ENCODE measurements at regions not wholly inside any gene's neighbourhood (a gene's known extent, or its start where the extent isn't known, plus 50 kb on each side); places are given as distances from the start of the nearest gene placed in this dataset.

DNA sequence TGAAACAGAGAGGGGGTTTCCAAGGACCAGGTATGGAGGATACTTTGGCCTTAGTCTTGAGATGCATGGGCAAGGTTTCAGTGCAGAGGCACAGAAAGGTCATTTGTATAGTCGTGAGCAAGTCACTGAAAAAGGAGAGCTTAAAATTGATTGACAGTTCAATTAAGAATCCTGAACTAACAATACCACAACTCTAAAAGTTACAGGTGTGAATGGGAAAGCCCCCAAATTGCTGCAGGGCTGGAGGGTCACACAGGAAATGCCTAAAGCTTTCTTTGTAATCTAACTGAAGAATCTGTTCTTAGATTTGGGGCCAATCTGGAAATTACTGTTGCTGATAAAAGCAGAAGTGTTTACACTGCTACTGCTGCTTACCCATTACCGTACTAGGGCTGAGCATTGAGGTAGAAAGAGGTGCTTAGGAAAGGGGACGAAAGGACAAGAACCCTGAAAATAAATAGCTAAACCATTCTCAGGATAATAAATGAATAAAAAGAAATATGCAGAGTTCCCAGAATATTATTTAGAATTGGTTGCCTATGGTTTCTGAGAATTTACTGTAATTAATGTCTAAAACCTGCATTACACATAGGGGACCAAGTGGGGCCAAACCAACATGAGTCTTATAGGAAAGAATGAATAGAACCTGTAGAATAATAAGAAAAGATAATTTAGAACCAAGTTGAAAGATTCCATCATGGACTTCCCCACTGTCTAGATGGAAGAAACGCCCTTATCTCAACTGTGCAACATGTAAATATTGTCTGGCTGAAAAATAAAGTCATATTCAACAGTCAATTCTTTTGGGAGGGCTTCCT, 91.9 kb upstream of the PPP1R2C start:
- no peak for TF ChIP-seq NRF1 (IDR thresholded peaks at IDR 0.05; ENCODE audit: low read depth, low read length)
- no peak for TF ChIP-seq BRCA1 (IDR thresholded peaks at IDR 0.05; ENCODE audit: low read depth, low read length)
- TF ChIP-seq, protein P1, sequence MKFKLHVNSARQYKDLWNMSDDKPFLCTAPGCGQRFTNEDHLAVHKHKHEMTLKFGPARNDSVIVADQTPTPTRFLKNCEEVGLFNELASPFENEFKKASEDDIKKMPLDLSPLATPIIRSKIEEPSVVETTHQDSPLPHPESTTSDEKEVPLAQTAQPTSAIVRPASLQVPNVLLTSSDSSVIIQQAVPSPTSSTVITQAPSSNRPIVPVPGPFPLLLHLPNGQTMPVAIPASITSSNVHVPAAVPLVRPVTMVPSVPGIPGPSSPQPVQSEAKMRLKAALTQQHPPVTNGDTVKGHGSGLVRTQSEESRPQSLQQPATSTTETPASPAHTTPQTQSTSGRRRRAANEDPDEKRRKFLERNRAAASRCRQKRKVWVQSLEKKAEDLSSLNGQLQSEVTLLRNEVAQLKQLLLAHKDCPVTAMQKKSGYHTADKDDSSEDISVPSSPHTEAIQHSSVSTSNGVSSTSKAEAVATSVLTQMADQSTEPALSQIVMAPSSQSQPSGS (IDR thresholded peaks at IDR 0.05; ENCODE audit: low read length), result no peak
- TF ChIP-seq TAF1 (IDR thresholded peaks at IDR 0.05; ENCODE audit: low read depth, low read length), result no peak
- no peak for TF ChIP-seq SIN3A (conservative IDR thresholded peaks at IDR 0.05 in 1 of 2, IDR thresholded peaks at IDR 0.05 in 1 of 2; ENCODE audit: low read depth in 1 of 2, low read length in 2 of 2)
